Chondrocyte (in vitro differentiated cells): ENCODE measurements at regions not wholly inside any gene's neighbourhood (a gene's known extent, or its start where the extent isn't known, plus 50 kb on each side); places are given as distances from the start of the nearest gene placed in this dataset.

Source experiments
- DNase-seq: peaks from one replicate; pipeline ENCODE4 v3.0.0; 2021; ENCODE audit warnings: mixed read lengths, low spot score
- H3K27ac Mint-ChIP-seq: one replicate; pipeline ENCODE4 v1.8.0; 2021; ENCODE audit warnings: mild to moderate bottlenecking, moderate library complexity, mixed read lengths; ENCODE audit not compliant: unreplicated experiment
- H3K27me3 Mint-ChIP-seq: 2 replicates; pipeline ENCODE4 v1.8.0; 2021; ENCODE audit warnings: low read depth, mixed read lengths
- H3K36me3 Mint-ChIP-seq: 2 replicates; pipeline ENCODE4 v1.8.0; 2021; ENCODE audit warnings: low read depth, mixed read lengths
- H3K4me1 Mint-ChIP-seq: 2 replicates; pipeline ENCODE4 v1.8.0; 2021; ENCODE audit warnings: low read depth, mild to moderate bottlenecking, mixed read lengths
- H3K4me3 Mint-ChIP-seq: one replicate; pipeline ENCODE4 v1.8.0; 2021; ENCODE audit warnings: mild to moderate bottlenecking, moderate library complexity, mixed read lengths; ENCODE audit not compliant: unreplicated experiment
- H3K9me3 Mint-ChIP-seq: 2 replicates; pipeline ENCODE4 v1.8.0; 2021; ENCODE audit warnings: low read depth, mixed read lengths
- TF ChIP-seq, protein P1 (sequence below): fragments of 200-600 bp; sonication (generic); IDR thresholded peaks from 2 replicates; pipeline ENCODE4 v1.5.0; 2021; ENCODE audit warnings: antibody characterized with exemption, mild to moderate bottlenecking, moderate library complexity

DNA sequence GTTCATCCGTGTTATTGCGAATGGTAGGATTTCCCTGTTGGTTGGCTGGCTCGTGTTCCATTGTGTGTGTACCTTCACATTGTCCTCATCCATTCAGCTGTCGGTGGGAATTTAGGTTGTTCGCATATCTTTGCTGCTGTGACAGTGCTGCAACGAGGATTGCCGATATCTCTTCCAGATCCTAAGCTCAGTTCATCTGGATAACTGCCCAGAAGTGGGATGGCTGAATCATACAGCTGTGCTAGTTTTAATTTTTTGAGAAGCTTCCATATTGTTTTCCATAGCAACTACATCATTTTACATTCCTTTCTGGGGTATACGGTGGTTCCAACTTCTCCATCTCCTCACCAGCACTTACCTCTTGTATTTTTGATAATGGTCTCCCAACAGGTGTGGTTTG is 292.8 kb upstream of the SFSWAP start:
- Mint-ChIP-seq H3K36me3 (no peaks in the 10 kb centered on the region), H3K27me3 (no peaks in the 10 kb centered on the region), H3K4me3 (no peak overlapping the region), H3K4me1 (no peaks in the 10 kb centered on the region), H3K27ac (no peak overlapping the region), H3K9me3 (no peaks in the 10 kb centered on the region)
- no peak for DNase-seq
- TF ChIP-seq, protein P1, sequence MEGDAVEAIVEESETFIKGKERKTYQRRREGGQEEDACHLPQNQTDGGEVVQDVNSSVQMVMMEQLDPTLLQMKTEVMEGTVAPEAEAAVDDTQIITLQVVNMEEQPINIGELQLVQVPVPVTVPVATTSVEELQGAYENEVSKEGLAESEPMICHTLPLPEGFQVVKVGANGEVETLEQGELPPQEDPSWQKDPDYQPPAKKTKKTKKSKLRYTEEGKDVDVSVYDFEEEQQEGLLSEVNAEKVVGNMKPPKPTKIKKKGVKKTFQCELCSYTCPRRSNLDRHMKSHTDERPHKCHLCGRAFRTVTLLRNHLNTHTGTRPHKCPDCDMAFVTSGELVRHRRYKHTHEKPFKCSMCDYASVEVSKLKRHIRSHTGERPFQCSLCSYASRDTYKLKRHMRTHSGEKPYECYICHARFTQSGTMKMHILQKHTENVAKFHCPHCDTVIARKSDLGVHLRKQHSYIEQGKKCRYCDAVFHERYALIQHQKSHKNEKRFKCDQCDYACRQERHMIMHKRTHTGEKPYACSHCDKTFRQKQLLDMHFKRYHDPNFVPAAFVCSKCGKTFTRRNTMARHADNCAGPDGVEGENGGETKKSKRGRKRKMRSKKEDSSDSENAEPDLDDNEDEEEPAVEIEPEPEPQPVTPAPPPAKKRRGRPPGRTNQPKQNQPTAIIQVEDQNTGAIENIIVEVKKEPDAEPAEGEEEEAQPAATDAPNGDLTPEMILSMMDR: no peak

DNA sequence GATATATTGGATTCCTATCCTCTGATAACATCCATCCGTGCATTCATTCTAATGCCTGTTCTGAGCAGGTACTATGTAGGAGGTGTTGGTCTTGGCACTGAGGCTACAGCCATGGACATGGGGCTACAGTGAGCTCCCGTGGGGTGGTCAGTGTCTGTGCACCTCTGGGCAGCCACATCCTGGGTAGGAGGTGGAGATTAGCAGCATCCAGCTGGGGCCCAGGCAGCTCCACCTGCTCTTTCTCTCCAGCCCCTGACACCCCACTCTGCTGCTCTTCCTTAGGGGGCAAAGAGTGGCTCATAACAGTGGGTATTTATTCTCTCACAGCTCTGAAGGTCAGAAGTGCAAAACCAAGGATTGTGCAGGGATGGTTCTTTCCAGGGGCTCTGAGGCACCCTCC is 292.0 kb upstream of the SFSWAP start:
- TF ChIP-seq, protein P1: no peak
- H3K4me3 Mint-ChIP-seq: no peak overlapping the region
- peaks cover 7% of the 10 kb centered on the region for H3K9me3 Mint-ChIP-seq
- no peaks in the 10 kb centered on the region for H3K27me3 Mint-ChIP-seq
- no peaks in the 10 kb centered on the region for H3K36me3 Mint-ChIP-seq
- no peak for DNase-seq
- H3K27ac Mint-ChIP-seq: no peak overlapping the region
- H3K4me1 Mint-ChIP-seq: no peaks in the 10 kb centered on the region

DNA sequence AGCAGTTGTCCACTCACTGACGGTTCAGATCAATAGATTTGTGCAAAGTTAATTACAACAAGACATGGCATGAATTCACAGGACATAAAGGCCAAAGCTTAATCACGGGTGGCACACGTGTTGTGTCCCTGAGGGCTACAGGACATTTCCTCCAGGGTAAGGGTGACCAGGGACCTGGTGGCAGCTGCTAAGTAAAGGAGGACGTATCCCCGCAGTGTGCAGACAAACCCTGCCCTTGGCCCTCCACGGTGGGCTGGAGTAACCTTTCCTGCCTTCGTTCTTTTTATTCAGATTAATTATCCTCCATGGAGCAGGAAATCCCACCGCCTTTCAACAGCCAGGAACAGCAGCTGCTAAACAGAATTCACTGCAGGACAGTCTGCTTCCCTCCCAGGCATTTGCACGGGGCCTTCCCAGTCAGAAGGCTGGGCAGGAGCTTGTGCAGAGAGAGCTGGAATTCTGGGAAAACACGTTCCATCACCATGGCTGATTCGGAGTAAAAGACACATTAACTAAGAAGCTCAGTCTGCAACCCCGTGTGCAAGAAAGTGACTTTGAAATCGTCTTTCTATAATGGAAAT is 289.9 kb upstream of the SFSWAP start:
- TF ChIP-seq, protein P1: no peak
- Mint-ChIP-seq H3K4me3 (no peak overlapping the region), H3K27ac (no peak overlapping the region), H3K4me1 (no peaks in the 10 kb centered on the region), H3K9me3 (peaks cover 19% of the 10 kb centered on the region), H3K27me3 (peaks cover 3% of the 10 kb centered on the region), H3K36me3 (peaks cover 1% of the 10 kb centered on the region)
- no peak for DNase-seq

DNA sequence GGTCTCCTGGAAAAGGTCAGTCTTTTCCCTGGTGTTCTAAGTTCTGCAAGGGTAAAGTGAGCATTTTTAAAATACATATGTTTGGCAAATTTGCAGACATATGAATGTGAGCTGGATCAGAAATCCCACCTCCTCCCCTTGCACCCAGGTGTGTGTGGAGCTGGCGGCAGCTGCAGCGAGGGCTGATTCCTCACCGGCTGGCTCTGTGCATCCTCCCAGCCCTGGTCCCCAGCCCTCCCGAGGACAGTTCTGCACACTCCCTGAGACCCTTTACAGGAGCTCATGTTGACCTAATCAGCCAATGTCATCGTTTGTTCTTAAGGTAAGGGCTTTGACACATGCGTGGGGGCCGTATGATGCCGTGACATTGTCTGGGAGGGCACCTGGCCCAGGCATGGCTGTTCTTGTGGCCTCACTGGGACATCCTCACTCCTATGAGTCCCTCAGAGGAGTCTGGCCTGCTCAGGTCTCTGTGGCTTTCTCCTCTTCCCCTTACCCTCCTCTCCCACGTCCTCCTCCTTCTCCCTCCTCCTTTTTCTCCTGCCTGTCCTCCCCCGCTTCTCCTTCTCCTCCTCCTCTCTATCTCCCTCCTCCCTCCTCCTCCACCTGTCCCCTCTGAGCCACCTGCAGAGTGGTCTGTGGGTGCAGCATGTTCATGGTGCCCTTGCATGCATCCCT is 289.2 kb upstream of the SFSWAP start:
- peaks cover 8% of the 10 kb centered on the region for H3K27me3 Mint-ChIP-seq
- H3K4me3 Mint-ChIP-seq: no peak overlapping the region
- TF ChIP-seq, protein P1: no peak
- no peak overlapping the region for H3K27ac Mint-ChIP-seq
- H3K36me3 Mint-ChIP-seq: peaks cover 1% of the 10 kb centered on the region
- H3K9me3 Mint-ChIP-seq: peaks cover 19% of the 10 kb centered on the region
- DNase-seq: no peak
- H3K4me1 Mint-ChIP-seq: no peaks in the 10 kb centered on the region

DNA sequence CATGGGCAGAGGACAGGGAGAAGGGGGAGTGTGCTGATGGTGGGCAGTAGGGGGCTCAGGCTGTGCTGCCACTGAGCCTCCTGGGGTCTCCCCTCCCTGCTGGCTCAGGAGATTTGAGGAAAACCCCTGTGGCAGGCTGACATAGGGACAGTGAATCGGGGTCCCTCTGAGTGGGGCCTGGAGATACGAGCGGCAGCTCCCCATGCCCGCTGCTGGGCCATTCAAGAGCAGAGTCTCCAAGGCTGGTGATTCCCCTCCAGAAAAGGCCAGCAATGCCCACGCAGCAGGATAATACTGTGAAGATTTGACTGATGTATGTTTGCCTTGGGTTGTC is 288.7 kb upstream of the SFSWAP start:
- H3K4me1 Mint-ChIP-seq: no peaks in the 10 kb centered on the region
- TF ChIP-seq, protein P1: no peak
- H3K27ac Mint-ChIP-seq: no peak overlapping the region
- DNase-seq: no peak
- peaks cover 1% of the 10 kb centered on the region for H3K36me3 Mint-ChIP-seq
- H3K4me3 Mint-ChIP-seq: no peak overlapping the region
- peaks cover 9% of the 10 kb centered on the region for H3K27me3 Mint-ChIP-seq
- H3K9me3 Mint-ChIP-seq: peaks cover 19% of the 10 kb centered on the region
